ENCODE measurements at regions not wholly inside any gene's neighbourhood (a gene's known extent, or its start where the extent isn't known, plus 50 kb on each side); places are given as distances from the start of the nearest gene placed in this dataset.

- TF ChIP-seq CTCF (IDR thresholded peaks at IDR 0.05; ENCODE audit: low read depth, low read length, poor library complexity, severe bottlenecking) (no peak), EZH2phosphoT487 (IDR thresholded peaks at IDR 0.05; ENCODE audit: borderline replicate concordance, low read length) (no peak)
These were observed 442.1 kb upstream of the TCF4 start for GRCh38 chr18:56030060-56030459.
